ENCODE measurements at regions not wholly inside any gene's neighbourhood (a gene's known extent, or its start where the extent isn't known, plus 50 kb on each side); places are given as distances from the start of the nearest gene placed in this dataset.

DNA sequence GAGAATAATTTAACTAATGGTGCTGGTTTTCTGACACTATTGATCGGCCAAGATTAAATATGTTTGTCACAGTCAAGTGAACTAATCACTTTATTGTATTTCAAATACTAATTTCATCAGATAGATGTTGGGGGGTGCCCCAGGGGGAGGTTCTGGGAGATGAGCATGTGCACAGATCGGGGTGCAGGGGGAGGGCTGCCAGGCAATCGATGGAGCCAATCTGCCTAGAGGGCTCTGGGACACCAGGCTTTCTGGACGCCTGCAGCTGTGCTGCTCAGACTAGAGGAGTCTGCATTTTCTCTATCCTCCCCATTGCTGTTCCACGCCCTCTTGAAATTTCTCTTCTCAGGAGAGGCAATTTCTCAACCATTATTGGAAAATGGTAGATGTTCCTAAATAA lies 100.0 kb upstream of the ALDH1B1 start:
- Histone ChIP-seq H3K4me1 (peaks cover 14% of the 10 kb centered on the region), H3K27ac (replicated peaks) (no peak overlapping the region), H3K4me3 (no peak overlapping the region), H3K36me3 (no peaks in the 10 kb centered on the region), H3K27me3 (ENCODE audit: low read depth) (peaks cover 5% of the 10 kb centered on the region), H3K9me3 (replicated peaks) (no peaks in the 10 kb centered on the region)
- DNase-seq: no peak
- intact Hi-C loops (cut with micrococcal nuclease): no loop called here
- TF ChIP-seq, protein P1, sequence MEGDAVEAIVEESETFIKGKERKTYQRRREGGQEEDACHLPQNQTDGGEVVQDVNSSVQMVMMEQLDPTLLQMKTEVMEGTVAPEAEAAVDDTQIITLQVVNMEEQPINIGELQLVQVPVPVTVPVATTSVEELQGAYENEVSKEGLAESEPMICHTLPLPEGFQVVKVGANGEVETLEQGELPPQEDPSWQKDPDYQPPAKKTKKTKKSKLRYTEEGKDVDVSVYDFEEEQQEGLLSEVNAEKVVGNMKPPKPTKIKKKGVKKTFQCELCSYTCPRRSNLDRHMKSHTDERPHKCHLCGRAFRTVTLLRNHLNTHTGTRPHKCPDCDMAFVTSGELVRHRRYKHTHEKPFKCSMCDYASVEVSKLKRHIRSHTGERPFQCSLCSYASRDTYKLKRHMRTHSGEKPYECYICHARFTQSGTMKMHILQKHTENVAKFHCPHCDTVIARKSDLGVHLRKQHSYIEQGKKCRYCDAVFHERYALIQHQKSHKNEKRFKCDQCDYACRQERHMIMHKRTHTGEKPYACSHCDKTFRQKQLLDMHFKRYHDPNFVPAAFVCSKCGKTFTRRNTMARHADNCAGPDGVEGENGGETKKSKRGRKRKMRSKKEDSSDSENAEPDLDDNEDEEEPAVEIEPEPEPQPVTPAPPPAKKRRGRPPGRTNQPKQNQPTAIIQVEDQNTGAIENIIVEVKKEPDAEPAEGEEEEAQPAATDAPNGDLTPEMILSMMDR (IDR thresholded peaks at IDR 0.05; ENCODE audit: borderline replicate concordance): no peak

DNA sequence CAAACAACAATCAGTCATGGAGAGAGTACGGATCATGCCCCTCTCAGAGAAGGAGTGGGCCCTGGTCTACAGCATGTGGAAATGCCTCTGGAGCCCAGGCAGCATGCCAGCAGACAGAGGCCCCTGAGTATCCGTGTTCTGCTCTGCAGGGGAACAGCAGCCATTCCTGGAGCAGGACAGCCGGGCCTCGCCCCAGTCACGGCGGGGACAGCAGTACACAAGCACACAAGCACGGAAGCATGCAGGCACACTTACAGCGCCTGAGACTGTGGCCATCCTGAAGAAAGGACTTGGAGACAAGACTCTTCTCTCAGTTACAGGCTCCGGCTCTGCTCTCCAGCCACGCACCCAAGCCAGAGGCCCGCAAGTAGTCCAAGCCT lies 102.6 kb upstream of the ALDH1B1 start:
- no peak for DNase-seq
- peaks cover 11% of the 10 kb centered on the region for H3K4me1 ChIP-seq
- intact Hi-C loops (cut with micrococcal nuclease): no loop called here
- TF ChIP-seq, protein P1 (IDR thresholded peaks at IDR 0.05; ENCODE audit: borderline replicate concordance): no peak
- no peaks in the 10 kb centered on the region for H3K36me3 ChIP-seq
- H3K4me3 ChIP-seq: no peak overlapping the region
- no peak overlapping the region for H3K27ac ChIP-seq (replicated peaks)
- H3K27me3 ChIP-seq (ENCODE audit: low read depth): peaks cover 14% of the 10 kb centered on the region
- no peaks in the 10 kb centered on the region for H3K9me3 ChIP-seq (replicated peaks)

DNA sequence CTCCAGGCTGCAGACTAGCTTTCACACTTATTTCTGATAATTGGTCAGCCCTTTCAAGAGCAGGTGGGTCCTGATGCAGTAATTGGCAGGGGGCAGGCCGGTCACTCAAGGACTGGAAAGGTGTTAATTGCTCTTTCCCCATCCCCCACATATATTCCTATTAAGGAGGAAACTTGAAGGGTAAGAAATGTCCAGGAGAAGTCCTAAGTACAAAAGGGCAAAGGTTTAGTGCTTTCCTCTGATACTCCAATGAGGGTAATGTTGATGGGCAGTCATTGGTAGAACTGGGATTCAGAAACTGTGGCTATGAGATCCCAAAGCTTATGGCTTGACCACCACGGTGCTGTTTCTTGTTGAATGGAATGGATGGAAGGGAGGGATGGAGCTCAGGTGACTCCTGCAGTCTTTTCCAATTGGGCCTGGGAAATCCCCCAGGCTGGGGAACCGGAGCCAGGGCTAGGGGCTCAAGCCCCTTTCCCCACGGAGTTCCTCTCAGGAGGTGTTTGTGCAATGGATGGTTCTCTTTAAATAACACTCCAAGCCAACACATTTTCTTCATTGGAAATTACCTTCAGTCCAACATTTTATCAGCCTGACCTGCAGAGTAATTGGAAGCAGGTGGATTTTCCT lies 103.2 kb upstream of the ALDH1B1 start:
- intact Hi-C loops (cut with micrococcal nuclease): no loop called here
- H3K4me3 ChIP-seq: no peak overlapping the region
- H3K27me3 ChIP-seq (ENCODE audit: low read depth): peaks cover 14% of the 10 kb centered on the region
- H3K36me3 ChIP-seq: no peaks in the 10 kb centered on the region
- H3K9me3 ChIP-seq (replicated peaks): no peaks in the 10 kb centered on the region
- TF ChIP-seq, protein P1 (IDR thresholded peaks at IDR 0.05; ENCODE audit: borderline replicate concordance): no peak
- H3K27ac ChIP-seq (replicated peaks): no peak overlapping the region
- no peak for DNase-seq
- H3K4me1 ChIP-seq: peaks cover 6% of the 10 kb centered on the region

DNA sequence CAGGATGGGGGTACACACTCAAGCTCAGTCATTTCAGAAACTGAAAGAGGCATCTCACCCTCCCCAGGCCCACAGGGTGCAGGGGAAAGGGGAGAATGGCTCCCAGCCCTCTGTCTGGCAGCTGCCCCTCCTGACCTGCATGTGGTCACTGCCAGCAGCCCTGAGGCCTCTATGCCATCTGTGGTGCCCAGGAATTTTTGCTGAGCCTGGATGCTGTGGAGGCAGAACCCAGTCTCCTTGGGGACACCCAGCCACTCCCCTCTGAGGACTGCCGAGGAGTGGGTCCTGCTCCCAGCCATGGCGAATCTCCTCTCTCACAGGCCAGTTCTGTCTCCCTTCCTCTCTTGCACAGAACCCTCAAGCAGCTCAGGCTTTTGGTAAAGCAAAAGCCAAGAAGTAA lies 104.0 kb upstream of the ALDH1B1 start:
- Histone ChIP-seq H3K27me3 (ENCODE audit: low read depth) (peaks cover 14% of the 10 kb centered on the region), H3K4me3 (no peak overlapping the region), H3K4me1 (no peaks in the 10 kb centered on the region), H3K27ac (replicated peaks) (no peak overlapping the region), H3K9me3 (replicated peaks) (no peaks in the 10 kb centered on the region), H3K36me3 (no peaks in the 10 kb centered on the region)
- TF ChIP-seq, protein P1 (IDR thresholded peaks at IDR 0.05; ENCODE audit: borderline replicate concordance): no peak
- intact Hi-C loops (cut with micrococcal nuclease): no loop called here
- DNase-seq: no peak

DNA sequence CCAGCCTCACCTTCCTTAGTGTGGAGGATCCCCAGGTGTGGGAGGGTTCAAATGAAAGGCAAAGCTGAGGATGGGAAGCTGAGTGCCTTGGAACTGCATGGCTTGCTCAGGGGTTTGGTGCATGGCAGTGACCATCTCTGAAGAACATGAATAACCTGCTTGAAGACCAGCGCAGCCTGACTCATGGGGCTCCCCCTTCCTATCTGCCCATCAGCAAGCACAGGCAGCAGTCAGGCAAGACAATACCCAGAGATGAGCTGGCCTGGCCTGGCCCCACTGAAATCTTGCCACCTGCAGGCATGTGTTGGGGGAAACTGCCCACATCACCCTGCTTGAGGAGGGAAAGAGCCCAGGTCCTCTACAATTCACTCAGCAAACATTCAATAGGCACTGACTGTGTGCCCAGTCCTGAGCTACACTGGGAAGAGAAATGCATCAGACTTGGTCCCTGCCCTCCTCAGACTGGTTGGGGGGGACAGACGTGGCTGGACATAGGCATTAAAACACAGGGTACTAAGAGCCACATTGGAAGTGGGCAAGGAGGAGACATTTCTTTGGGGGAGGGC lies 105.0 kb upstream of the ALDH1B1 start:
- Histone ChIP-seq H3K4me3 (no peak overlapping the region), H3K36me3 (no peaks in the 10 kb centered on the region), H3K9me3 (replicated peaks) (no peaks in the 10 kb centered on the region), H3K27ac (replicated peaks) (no peak overlapping the region), H3K4me1 (no peaks in the 10 kb centered on the region), H3K27me3 (ENCODE audit: low read depth) (peaks cover 17% of the 10 kb centered on the region)
- TF ChIP-seq, protein P1 (IDR thresholded peaks at IDR 0.05; ENCODE audit: borderline replicate concordance): no peak
- no peak for DNase-seq
- intact Hi-C loops (cut with micrococcal nuclease): no loop called here

Data from left ventricle myocardium inferior (tissue), 1 donor.